Type B pancreatic cell (in vitro differentiated cells): ENCODE measurements at regions not wholly inside any gene's neighbourhood (a gene's known extent, or its start where the extent isn't known, plus 50 kb on each side); places are given as distances from the start of the nearest gene placed in this dataset.
"Not testable (repeated sequence)": the region's sequence is repeated elsewhere in the genome, so short reads cannot be mapped to it uniquely, and the experiment has no call there.

Experiments used
- DNase-seq: peaks from one replicate; pipeline ENCODE4 v3.0.0; 2021; ENCODE audit warnings: mixed read lengths; ENCODE audit not compliant: unreplicated experiment; ENCODE audit errors: extremely low spot score
- H3K27ac Mint-ChIP-seq: 2 replicates; pipeline ENCODE4 v1.8.0; 2021; ENCODE audit warnings: mild to moderate bottlenecking, mixed read lengths
- H3K27me3 Mint-ChIP-seq: 2 replicates; pipeline ENCODE4 v1.8.0; 2021; ENCODE audit warnings: mixed read lengths
- H3K36me3 Mint-ChIP-seq: 2 replicates; pipeline ENCODE4 v1.8.0; 2021; ENCODE audit warnings: mixed read lengths
- H3K4me1 Mint-ChIP-seq: one replicate; pipeline ENCODE4 v1.8.0; 2021; ENCODE audit warnings: mixed read lengths; ENCODE audit not compliant: unreplicated experiment
- H3K4me3 Mint-ChIP-seq: 2 replicates; pipeline ENCODE4 v1.8.0; 2021; ENCODE audit warnings: mild to moderate bottlenecking, mixed read lengths
- H3K9me3 Mint-ChIP-seq: 2 replicates; pipeline ENCODE4 v1.8.0; 2021; ENCODE audit warnings: mixed read lengths
- CTCF ChIP-seq: fragments of 200-600 bp; sonication (generic); conservative IDR thresholded peaks from 2 replicates; pipeline ENCODE4 v1.5.0; 2021; ENCODE audit warnings: antibody characterized with exemption, mild to moderate bottlenecking

DNA sequence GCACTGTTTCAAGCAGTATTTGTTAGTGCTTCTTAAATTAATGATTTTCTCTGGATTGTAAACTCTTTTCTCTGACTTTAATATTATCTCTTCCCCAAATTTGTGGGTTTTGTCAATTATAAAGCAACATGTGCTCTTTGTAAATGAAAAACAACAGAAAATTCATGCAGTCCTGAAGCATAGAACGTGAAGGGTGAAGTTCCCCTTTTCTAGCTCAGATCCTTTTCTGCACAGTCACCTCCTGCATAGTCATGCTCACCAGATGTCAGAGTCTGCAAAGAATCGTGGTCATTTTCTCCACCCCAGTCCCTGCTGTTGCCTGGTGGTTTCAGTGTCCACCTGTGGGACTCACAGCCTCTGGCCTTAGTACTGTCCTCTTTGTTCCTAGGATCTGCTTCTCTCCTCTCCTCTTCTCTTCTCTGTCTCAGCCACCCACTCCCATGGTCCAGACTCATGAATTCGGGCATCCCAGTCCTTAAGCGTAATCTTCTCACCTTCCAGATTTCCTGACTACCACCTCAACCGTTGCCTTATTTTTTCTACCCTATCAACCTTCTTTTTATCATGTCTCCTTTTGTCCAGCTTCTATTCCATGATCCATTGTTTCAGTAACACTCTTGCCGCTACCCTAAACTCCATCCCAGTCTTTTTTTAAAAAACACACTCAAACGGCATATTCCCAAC lies 229.1 kb downstream of the RTP5 start:
- H3K27ac Mint-ChIP-seq = no peak overlapping the region
- H3K4me3 Mint-ChIP-seq = no peak overlapping the region
- H3K9me3 Mint-ChIP-seq = no peaks in the 10 kb centered on the region
- no peaks in the 10 kb centered on the region for H3K4me1 Mint-ChIP-seq
- H3K36me3 Mint-ChIP-seq = peaks cover 3% of the 10 kb centered on the region
- no peak for DNase-seq
- no peak for TF ChIP-seq CTCF
- no peaks in the 10 kb centered on the region for H3K27me3 Mint-ChIP-seq

DNA sequence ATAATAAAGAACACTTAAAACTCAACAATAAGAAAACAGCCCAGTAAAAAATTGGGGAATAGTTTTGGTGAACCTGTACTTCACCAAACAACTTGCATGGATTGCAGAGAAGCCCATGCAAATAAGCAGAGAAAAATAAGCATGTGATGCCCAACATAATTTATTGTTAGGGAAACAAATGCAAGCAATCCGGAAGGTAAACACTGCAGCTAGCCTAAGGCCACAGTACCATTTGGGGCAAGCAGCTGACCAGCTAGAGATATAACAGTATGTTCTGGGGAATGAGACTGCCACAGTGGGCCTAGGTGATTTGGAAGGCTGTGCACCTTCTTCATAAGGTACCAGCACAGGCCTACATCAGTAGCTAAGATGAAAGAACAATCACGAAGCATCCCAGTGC lies 233.6 kb downstream of the RTP5 start:
- not testable (repeated sequence) for H3K4me1 Mint-ChIP-seq, H3K4me3 Mint-ChIP-seq, DNase-seq, H3K27me3 Mint-ChIP-seq, H3K9me3 Mint-ChIP-seq, H3K36me3 Mint-ChIP-seq, H3K27ac Mint-ChIP-seq

DNA sequence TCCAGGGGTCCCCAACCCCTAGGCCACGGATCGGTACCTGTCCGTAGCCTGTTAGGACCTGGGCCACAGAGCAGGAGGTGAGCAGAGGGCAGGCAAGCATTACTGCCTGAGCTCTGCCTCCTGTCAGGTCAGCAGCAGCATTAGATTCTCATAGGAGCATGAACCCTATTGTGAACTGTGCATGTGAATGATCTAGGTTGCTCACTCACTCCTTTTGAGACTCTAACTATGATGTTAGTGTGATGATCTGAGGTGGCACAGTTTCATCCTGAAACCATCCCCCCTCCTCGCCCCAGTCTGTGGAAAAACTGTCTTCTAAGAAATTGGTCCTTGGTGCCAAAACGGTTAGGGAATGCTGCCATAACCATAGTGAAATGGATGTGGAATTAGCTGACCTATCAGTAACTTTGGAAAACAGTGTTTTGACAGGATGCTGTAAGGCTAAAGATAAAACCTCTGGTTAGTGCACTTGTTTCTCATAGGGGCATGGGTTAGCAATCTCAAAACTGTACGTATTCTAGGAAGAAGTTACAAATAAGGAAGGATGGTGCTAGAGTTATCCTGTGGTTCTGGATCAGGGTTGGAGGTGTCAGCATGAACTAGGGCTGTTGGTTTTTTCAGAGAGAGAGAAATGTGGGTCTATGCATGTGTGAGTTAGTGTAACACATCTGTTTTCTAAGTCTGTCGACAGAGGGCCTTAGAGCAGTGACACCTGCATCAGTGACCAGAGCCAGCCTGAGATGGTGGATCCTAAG lies 234.8 kb downstream of the RTP5 start:
- H3K9me3 Mint-ChIP-seq = not testable (repeated sequence)

DNA sequence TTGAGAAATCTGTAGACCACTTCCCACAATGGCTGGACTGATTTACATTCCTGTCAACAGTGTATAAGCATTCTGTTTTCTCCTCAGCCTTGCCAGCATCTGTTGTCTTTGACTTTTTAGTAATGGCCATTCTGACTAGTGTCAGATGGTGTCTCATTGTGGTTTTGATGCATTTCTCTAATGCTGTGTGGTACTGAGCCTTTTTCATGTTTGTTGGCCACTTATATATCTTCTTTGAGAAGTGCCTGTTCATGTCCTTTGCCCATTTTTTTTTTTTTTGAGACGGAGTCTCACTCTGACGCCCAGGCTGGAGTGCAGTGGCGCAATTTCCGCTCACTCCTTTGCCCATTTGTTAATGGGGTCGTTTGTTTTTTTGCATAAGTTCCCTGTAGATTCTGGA lies 237.5 kb downstream of the RTP5 start:
- H3K4me1 Mint-ChIP-seq, DNase-seq, H3K27me3 Mint-ChIP-seq, H3K36me3 Mint-ChIP-seq, H3K4me3 Mint-ChIP-seq, H3K27ac Mint-ChIP-seq, H3K9me3 Mint-ChIP-seq: not testable (repeated sequence)

More for the DNA sequence above, 234.8 kb downstream of the RTP5 start:
- not testable (repeated sequence) for H3K4me1 Mint-ChIP-seq, H3K27ac Mint-ChIP-seq, H3K36me3 Mint-ChIP-seq, H3K4me3 Mint-ChIP-seq, DNase-seq, H3K27me3 Mint-ChIP-seq

- DNase-seq, H3K27me3 Mint-ChIP-seq, H3K27ac Mint-ChIP-seq, H3K4me1 Mint-ChIP-seq, H3K4me3 Mint-ChIP-seq, H3K36me3 Mint-ChIP-seq, H3K9me3 Mint-ChIP-seq: not testable (repeated sequence)
Measured at GRCh38 chr2:242108797-242109500, 239.4 kb downstream of the RTP5 start.

DNA sequence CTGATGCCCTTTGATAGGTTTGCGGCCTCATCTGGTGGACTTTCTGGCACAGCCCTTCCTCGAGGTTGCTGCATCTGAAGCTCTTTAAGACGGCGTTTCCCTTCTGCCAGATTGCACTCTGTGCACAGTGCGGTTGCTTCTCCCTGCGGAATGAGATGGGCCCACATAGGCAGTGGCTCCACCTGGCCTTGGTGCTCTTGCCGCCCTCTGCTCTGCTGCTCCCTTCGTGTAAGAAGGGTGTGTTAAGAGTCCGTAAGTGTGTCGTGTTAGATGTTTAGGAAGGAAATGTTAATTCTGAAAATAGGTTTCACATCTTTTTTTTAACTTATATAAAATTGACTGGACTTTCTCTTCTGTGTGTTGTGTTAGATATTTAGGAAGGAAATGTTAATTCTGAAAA lies 240.3 kb downstream of the RTP5 start:
- not testable (repeated sequence) for H3K4me3 Mint-ChIP-seq, H3K27me3 Mint-ChIP-seq, H3K27ac Mint-ChIP-seq, DNase-seq, H3K36me3 Mint-ChIP-seq, H3K9me3 Mint-ChIP-seq, H3K4me1 Mint-ChIP-seq

DNA sequence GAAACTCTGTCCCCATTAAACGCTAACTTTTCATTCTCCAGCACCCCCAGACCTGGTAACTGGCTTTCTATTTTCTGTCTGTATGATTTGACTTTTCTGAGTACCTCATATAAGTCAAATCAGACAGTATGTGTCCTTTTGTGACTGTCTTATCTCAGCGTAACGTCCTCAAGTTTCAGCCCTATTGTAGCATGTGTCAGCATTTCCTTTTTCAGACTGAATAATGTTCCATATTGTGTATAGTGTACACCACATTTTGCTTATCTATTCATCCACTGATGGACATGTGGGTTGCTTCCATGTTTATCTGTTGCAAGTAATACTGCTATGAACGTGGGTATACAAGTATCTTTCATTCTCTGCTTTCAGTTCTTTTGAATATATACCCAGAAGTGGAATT lies 242.4 kb downstream of the RTP5 start:
- not testable (repeated sequence) for H3K4me1 Mint-ChIP-seq, DNase-seq, H3K27me3 Mint-ChIP-seq, H3K4me3 Mint-ChIP-seq, H3K9me3 Mint-ChIP-seq, H3K36me3 Mint-ChIP-seq, H3K27ac Mint-ChIP-seq

DNA sequence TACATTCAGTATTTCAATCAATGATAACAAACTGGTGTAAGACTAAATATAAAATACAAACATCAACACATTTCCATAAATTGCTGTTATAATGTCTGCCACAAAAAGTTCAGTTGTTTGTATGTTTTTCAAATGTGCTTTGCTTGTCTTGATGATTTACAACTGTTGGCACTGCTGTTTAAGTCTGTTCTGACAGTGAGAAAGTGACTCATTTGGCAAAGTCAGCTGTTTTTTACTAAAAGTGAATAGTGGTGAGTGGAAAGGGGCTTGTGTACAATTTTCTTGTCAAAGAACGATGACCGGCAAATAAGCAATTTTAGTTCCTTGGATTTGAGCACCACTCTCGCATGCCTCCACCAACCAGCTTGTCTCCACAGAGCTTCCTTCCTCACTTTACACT lies 244.0 kb downstream of the RTP5 start:
- not testable (repeated sequence) for H3K4me1 Mint-ChIP-seq, H3K27ac Mint-ChIP-seq, H3K9me3 Mint-ChIP-seq, H3K27me3 Mint-ChIP-seq, H3K36me3 Mint-ChIP-seq, DNase-seq, H3K4me3 Mint-ChIP-seq

DNA sequence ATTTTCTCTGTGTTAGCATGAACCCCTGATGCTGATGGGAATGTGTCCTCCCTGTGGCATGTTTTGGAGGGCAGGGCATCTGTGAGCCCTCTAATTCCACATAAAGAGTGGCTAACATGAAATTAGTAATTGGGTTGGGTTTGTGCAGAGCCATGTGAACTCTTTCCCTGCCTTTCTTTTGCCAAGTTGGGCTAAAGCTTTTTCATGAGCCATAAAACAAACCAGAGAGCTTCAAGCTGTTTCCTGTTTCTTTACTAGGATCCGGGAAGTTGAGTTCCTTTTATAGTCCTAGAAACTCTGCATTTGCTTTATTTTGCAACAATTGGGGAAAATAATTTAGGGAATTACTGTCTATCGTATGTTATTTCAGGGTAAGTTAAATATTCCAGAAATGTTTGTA lies 247.1 kb downstream of the RTP5 start:
- H3K4me3 Mint-ChIP-seq, H3K4me1 Mint-ChIP-seq, H3K27me3 Mint-ChIP-seq, DNase-seq, H3K27ac Mint-ChIP-seq, H3K9me3 Mint-ChIP-seq, H3K36me3 Mint-ChIP-seq: not testable (repeated sequence)

DNA sequence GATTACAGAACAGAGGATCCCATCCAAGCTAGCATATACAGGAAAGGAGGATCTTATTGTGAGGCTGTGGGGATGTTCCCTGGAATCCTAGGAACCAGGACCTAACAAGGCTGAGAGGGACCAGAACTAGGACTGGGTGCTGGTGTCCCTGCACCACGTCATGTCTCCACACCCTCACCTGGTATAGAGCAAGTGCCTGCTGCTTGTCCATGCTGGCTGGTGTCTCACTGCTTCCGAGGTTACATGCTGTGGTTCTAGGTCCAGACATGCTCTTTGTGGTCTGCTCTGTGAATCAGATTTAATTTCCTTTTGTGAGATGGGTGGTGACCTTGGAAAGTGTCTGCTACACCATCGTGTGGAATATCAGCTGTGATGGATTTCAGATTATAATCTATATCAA lies 247.8 kb downstream of the RTP5 start:
- not testable (repeated sequence) for H3K4me3 Mint-ChIP-seq, H3K4me1 Mint-ChIP-seq, H3K27ac Mint-ChIP-seq, H3K27me3 Mint-ChIP-seq, H3K9me3 Mint-ChIP-seq, DNase-seq, H3K36me3 Mint-ChIP-seq

DNA sequence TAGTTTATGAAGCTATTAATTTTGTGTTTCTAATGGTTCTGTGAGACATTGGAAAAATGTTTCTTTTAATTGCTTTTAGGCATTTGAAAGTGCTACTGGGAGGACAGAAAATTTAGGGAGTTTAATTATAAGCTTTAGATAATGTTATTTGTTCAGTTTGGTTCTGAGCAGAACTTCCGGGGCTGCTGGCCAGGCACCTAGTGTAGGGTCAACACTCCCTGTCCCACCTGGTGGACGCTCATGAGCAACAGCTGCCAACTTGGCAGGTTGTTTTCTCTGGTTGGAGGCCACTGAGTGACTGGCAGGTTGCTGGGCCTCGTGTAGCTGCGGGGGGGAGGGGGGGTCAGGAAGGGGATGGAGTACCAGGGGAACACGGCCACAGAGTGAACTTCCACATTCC lies 250.2 kb downstream of the RTP5 start:
- not testable (repeated sequence) for H3K27me3 Mint-ChIP-seq, H3K4me3 Mint-ChIP-seq, H3K27ac Mint-ChIP-seq, H3K9me3 Mint-ChIP-seq, H3K4me1 Mint-ChIP-seq, H3K36me3 Mint-ChIP-seq, DNase-seq

GRCh38 chr2:242130682-242131081 lies 261.2 kb downstream of the RTP5 start:
- H3K27ac Mint-ChIP-seq, H3K27me3 Mint-ChIP-seq, DNase-seq, H3K4me1 Mint-ChIP-seq, H3K4me3 Mint-ChIP-seq, H3K36me3 Mint-ChIP-seq, H3K9me3 Mint-ChIP-seq: not testable (repeated sequence)

GRCh38 chr2:242159921-242160320 lies 290.4 kb downstream of the RTP5 start:
- not testable (repeated sequence) for H3K27ac Mint-ChIP-seq, DNase-seq, H3K4me1 Mint-ChIP-seq, H3K9me3 Mint-ChIP-seq, H3K4me3 Mint-ChIP-seq, H3K36me3 Mint-ChIP-seq, H3K27me3 Mint-ChIP-seq
